Thoracic aorta (tissue), 2 donors: ENCODE measurements at regions not wholly inside any gene's neighbourhood (a gene's known extent, or its start where the extent isn't known, plus 50 kb on each side); places are given as distances from the start of the nearest gene placed in this dataset.
A peak's percentile ranks its signal among the peaks of the same experiment; 100 is the strongest.

ENCODE experiments used
- ATAC-seq: fragments of 150-250 bp; one replicate; pipeline ENCODE4 v1.8.0; 2017; ENCODE audit warnings: low read depth; ENCODE audit not compliant: insufficient number of reproducible peaks, low FRiP score
- DNase-seq: peaks from one replicate; pipeline ENCODE4 v3.0.0-alpha.2; 2020; ENCODE audit warnings: low spot score
- H3K27ac ChIP-seq, 2 donors: fragments of 200-600 bp; sonication (generic); 1 replicate in 1 of 2; 2 replicates in 1 of 2; pipeline ENCODE4 v1.5.1; 2016; ENCODE audit warnings: mild to moderate bottlenecking in 2 of 2, moderate library complexity in 2 of 2
- H3K27me3 ChIP-seq: fragments of 200-600 bp; sonication (generic); replicated peaks from 2 replicates; pipeline ENCODE4 v1.6.0; 2016; ENCODE audit warnings: mild to moderate bottlenecking; ENCODE audit not compliant: insufficient read depth
- H3K36me3 ChIP-seq: fragments of 200-600 bp; sonication (generic); one replicate; pipeline ENCODE4 v1.5.1; 2016
- H3K4me1 ChIP-seq, 2 donors: fragments of 200-600 bp; sonication (generic); 1 replicate in 1 of 2; 2 replicates in 1 of 2; pipeline versions ENCODE4 v1.5.1 to v1.6.0; 2016; ENCODE audit warnings: low read depth in 2 of 2, mild to moderate bottlenecking in 1 of 2; ENCODE audit not compliant: control insufficient read depth in 1 of 2
- H3K4me3 ChIP-seq: fragments of 200-600 bp; sonication (generic); 2 replicates; pipeline ENCODE4 v1.5.1; 2016; ENCODE audit warnings: mild to moderate bottlenecking
- H3K9me3 ChIP-seq: fragments of 200-600 bp; sonication (generic); 2 replicates; pipeline ENCODE4 v1.5.1; 2016
- TF ChIP-seq, protein P1 (sequence below): fragments of 200-600 bp; sonication (generic); IDR thresholded peaks from one replicate; pipeline ENCODE4 v1.5.1; 2019; ENCODE audit warnings: antibody characterized with exemption

DNA sequence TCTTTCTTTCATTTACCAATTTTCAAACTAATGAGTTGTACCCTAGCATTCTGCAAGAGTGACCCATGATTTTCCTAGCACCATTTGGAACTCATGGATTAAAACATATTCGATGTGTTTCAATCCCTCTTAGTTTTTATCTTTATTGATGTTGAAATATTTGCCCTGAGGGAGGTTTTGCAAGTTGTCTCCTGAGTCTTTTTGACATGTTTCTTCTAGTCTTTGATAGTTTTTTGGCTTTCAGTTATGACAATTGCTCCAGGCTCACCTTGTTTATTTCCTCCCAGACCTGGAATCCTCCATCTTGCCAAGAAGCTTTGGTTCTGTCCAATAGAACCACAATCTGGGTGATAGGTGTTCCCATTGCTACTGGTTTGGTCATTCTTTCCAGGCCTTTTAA, 327.8 kb downstream of the WDR11 start:
- no peak overlapping the region for H3K4me3 ChIP-seq
- no peak overlapping the region for H3K27ac ChIP-seq
- DNase-seq, result no peak
- no peaks in the 10 kb centered on the region for H3K9me3 ChIP-seq
- no peaks in the 10 kb centered on the region for H3K36me3 ChIP-seq
- H3K4me1 ChIP-seq, result peaks cover 6 to 24% of the 10 kb centered on the region in 2 donors
- TF ChIP-seq, protein P1, sequence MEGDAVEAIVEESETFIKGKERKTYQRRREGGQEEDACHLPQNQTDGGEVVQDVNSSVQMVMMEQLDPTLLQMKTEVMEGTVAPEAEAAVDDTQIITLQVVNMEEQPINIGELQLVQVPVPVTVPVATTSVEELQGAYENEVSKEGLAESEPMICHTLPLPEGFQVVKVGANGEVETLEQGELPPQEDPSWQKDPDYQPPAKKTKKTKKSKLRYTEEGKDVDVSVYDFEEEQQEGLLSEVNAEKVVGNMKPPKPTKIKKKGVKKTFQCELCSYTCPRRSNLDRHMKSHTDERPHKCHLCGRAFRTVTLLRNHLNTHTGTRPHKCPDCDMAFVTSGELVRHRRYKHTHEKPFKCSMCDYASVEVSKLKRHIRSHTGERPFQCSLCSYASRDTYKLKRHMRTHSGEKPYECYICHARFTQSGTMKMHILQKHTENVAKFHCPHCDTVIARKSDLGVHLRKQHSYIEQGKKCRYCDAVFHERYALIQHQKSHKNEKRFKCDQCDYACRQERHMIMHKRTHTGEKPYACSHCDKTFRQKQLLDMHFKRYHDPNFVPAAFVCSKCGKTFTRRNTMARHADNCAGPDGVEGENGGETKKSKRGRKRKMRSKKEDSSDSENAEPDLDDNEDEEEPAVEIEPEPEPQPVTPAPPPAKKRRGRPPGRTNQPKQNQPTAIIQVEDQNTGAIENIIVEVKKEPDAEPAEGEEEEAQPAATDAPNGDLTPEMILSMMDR, result no peak
- no peak for ATAC-seq
- H3K27me3 ChIP-seq, result no peaks in the 10 kb centered on the region

DNA sequence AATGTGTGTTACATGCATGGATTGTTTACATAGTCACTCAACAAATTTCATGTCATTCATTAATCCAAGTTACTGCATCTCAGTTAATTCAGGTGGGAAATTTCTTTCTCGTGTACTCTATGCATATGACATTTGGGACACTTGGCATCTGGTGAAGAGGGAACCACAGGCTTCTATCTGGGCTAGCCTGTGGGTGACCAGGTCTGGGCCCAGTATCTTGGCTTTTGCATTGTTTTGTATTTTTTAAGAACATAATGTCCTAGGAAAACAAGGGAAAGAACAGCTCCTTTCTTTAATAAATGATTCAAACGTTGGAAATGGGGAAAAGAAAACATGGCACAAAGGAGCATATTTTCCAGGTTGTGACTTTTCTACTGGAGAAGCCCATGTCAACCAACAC, 331.1 kb downstream of the WDR11 start:
- TF ChIP-seq, protein P1, result no peak
- no peak for ATAC-seq
- Histone ChIP-seq H3K36me3 (no peaks in the 10 kb centered on the region), H3K4me1 (peaks cover 6 to 25% of the 10 kb centered on the region in 2 donors), H3K27me3 (no peaks in the 10 kb centered on the region), H3K27ac (peak overlapping the region; percentile 50 to 64), H3K4me3 (no peak overlapping the region), H3K9me3 (no peaks in the 10 kb centered on the region)
- no peak for DNase-seq

DNA sequence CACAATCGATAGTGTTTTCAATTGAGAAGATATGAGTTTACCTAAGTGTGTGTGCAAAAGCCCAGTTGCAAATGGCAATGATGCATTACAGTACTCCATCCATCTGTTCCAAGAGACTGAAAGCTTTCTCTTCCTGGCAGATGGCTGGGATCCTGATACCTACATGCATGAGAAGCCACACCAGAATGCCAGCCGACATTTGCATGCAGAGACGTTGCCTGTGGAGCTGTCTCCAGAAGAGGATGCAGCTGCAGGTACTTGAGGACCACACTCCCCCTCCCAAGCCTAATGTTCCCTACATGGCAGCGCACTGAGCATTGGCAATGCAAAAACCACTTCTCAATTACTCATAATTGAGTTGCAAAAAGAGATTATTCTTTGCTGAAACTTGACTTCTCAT, 332.1 kb downstream of the WDR11 start:
- Histone ChIP-seq H3K4me3 (no peak overlapping the region), H3K4me1 (peaks cover 6 to 25% of the 10 kb centered on the region in 2 donors), H3K27ac (no peak overlapping the region), H3K27me3 (no peaks in the 10 kb centered on the region), H3K9me3 (no peaks in the 10 kb centered on the region), H3K36me3 (no peaks in the 10 kb centered on the region)
- no peak for DNase-seq
- no peak for ATAC-seq
- TF ChIP-seq, protein P1, result no peak

DNA sequence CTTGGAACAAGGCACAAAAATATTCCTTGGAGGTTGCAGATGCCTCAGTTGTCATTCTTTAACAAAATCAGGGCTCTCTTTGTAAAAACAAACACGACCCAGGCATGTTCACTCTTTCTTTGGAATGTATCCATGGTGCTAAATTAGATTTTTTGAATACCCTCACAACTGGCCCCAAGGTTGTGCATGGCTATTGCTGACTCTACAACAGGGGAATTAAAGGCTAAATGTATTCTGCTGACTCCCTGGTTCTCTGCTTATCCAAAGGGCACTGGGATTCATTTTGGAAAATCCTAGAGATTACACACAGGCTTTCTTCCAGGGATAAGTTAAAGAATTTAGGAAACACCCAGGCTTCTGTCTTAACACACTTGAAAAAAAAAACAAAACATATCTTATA, 332.5 kb downstream of the WDR11 start:
- H3K27me3 ChIP-seq, result no peaks in the 10 kb centered on the region
- H3K4me3 ChIP-seq, result no peak overlapping the region
- DNase-seq (no peak), ATAC-seq (no peak)
- H3K9me3 ChIP-seq, result no peaks in the 10 kb centered on the region
- H3K36me3 ChIP-seq, result no peaks in the 10 kb centered on the region
- H3K4me1 ChIP-seq, result peaks cover 6 to 25% of the 10 kb centered on the region in 2 donors
- H3K27ac ChIP-seq, result no peak overlapping the region
- TF ChIP-seq, protein P1, result no peak

DNA sequence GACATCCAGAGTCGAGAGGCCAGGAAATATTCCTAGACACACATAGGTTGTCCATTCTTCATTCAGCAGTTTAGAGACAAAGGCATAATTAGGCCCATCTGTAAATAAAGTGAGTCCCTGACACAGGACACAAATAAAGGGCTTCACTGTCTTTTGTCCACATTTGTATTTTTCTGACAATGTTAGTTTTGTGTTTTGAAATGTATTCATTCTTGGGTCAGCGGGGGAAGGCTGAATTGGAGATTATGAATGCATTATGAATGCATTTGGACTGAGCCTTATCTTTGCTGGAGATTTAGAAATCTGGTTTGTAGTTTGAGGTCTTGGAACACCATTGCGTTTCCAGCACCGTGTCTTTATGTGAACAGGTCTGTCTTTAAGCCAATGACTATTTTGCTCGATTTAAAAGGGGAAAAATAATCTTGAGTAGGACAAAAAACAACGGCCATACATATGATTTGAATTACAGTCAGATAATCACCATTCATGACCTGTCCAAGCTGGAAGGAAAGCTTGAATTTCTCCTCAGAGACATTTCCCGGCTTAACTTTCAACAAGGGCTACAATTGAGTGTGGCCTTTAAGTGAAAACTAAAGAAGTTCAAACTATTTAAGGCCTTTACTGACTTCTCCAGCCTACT, 334.8 kb downstream of the WDR11 start:
- H3K36me3 ChIP-seq, result no peaks in the 10 kb centered on the region
- H3K27me3 ChIP-seq, result no peaks in the 10 kb centered on the region
- H3K4me3 ChIP-seq, result no peak overlapping the region
- ATAC-seq (no peak), DNase-seq (no peak)
- H3K9me3 ChIP-seq, result no peaks in the 10 kb centered on the region
- TF ChIP-seq, protein P1, result no peak
- H3K27ac ChIP-seq, result no peak overlapping the region
- peaks cover 6 to 25% of the 10 kb centered on the region in 2 donors for H3K4me1 ChIP-seq
